DMS53 treated with DMSO at 0.1 percent for 48 hours (cell line): ENCODE measurements at regions not wholly inside any gene's neighbourhood (a gene's known extent, or its start where the extent isn't known, plus 50 kb on each side); places are given as distances from the start of the nearest gene placed in this dataset.
"Not testable (repeated sequence)": the region's sequence is repeated elsewhere in the genome, so short reads cannot be mapped to it uniquely, and the experiment has no call there.

Experiments used
- DNase-seq: peaks from one replicate; lab custom pipeline; 2025; ENCODE audit not compliant: unreplicated experiment; lab: John Stamatoyannopoulos, UW

DNA sequence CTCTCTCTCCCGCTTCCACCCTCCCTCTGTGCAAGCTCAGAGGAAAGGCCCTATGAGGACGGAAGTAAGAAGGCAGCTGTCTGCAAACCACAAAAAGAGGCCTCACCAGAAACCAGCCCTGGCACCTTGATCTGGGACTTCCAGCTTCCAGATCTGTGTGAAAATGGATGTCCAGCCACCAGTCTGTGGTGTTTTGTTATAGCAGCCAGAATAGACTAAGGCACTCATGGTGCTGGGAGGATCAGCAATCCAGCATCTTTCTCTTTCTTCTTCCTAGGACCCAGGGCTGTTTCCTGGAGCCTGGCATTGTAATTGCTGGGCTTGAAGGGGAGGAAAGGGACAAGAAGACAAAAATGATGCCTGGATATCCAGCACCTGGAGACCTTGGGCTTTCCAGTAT is 122.5 kb downstream of the SOCS6 start:
- DNase-seq: no peak

DNA sequence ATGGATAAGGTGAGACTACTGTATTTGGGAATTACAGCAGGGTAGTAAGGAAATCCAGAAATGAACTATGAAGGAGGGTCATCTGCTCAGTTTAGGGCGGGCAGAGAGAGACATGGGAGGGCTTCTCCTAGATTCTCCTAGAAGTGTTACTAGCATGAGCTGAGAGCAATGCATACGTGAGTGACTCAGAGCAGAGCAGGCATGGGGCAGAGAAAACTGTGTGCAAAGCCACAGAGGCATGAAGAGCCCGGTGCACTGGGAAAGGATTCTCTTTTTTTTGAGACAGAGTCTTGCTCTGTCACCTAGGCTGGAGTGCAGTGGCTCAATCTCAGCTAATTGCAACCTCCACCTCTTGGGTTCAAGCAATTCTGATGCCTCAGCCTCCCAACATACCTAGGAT is 116.2 kb downstream of the SOCS6 start:
- no peak for DNase-seq

DNA sequence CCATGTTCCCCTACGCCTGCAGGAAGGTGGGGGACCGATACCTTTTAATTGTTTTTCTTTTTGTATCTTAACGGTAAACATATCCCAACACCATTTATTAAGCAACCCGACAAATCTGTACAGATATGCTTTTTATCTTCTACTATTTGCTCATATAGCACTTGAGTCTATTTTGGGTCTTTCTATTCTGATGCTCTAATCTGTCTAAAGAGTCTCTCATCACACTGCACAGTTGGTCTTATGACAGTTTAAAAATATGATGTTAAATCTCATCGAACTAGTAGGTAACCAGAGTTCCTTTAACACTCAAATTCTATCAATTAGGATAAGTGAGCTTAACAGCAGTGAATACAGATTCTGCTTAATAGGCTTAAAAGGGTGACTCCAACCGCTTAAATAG is 111.6 kb downstream of the SOCS6 start:
- DNase-seq: no peak

DNA sequence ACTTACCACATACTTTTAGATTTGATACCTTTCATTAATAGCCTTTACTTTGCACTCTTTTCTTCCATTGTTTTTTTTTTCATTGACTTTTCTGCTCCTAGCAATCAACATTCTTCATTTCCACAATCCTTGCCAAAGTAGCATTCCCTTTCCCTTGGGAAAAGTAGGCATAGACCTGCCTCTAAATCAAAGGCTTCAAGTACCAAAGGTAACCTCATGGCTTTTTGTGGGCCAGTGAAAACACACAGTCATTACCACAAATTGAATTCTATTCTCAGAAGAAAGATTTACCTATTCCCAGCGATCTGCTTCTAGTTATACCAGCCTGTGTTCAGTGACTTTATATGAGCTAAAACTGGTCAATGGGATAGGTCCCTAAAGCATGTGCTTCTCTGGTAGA is 109.2 kb downstream of the SOCS6 start:
- DNase-seq: no peak

DNA sequence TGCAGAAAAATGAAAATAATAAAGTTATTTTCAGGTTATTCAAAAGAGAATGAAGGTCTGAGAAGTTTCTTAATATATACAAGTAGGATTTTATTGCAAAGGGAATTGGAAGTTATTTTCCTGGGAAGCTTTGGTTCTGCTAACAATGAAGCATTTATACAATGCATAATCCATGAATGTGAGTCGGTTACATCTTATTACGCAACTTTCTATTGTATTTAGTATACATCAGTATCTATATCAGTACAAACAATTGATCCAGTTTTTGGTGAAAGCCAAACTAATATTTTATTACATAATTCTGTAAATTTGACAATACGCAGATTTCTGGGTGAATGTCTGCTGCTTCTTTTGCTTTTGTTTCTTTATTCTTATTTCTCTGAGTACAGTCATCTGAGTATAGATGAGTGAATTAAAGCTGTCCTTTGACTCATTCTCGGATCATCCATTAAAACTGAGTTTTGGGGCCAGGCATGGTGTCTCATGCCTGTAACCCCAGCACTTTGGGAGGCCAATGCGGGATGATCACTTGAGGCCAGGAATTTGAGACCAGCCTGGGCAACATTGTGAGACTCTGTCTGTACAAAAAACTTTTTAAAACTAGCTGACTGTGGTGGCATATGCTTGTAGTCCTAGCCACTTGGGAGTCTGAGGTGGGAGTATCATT is 108.5 kb downstream of the SOCS6 start:
- DNase-seq: no peak

DNA sequence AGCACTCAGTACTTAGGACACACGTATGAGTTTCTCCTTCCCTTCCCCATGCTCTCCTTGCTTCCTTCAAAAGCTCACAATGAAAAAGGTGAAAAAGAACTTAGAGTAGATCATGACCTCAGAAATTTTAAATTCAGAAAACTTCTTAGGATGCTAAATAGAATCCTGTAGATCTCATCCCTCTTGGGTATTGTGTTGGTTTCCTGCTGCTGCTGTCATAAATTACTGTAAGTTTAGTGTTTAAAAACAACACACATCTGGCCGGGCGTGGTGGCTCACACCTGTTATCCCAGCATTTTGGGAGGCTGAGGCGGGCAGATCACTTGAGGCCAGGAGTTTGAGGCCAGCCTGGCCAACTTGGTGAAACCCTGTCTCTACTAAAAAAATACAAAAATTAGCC is 106.9 kb downstream of the SOCS6 start:
- not testable (repeated sequence) for DNase-seq

DNA sequence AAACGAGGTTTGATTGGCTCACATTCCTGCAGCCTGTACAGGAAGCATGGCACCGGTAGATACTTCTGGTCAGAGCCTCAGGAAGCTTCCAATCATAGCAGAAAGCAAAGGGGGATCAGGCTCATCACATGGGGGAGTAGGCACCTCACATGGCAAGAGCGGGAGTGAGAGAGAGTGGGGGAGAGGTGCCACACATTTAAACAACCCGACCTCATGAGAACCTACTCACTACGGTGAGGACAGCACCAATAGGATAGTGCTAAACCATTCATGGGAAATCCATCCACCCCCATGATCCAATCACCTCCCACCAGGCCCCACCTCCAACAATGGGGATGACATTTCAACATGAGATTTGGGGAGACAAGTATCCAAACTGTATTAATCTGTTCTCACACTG is 105.8 kb downstream of the SOCS6 start:
- DNase-seq: no peak

DNA sequence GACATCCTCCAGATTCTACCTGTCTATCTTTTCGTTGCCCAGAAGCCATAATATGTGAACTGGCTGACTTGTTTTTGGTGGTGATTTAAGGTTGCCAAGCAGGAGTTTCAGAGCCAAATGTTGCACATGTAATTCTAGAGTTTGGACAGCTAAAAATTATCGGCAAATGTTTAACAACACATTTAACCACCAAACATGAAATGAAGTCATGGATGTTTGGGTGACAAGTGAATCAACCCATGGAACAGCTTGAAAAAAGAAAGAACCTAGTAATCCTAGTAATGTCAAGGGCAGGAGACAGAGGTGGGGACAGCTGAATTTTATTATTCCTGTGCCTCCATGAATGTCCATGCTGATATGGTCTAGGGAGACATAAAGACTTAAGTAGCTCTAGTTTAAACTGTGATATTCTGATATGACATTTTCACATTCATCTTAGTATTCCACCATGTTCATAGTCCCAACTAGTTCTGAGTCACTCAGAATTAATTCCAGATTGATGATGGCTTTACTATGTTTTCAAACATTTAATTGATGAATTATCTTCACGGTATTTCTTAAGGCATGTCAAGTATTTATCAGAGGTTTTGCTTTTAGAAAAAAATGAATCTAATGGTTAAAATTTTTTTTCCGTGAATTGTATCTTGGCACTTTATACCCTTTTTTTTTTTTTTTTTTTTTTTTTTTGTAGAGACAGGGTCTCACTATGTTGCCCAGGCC is 101.7 kb downstream of the SOCS6 start:
- DNase-seq: no peak

DNA sequence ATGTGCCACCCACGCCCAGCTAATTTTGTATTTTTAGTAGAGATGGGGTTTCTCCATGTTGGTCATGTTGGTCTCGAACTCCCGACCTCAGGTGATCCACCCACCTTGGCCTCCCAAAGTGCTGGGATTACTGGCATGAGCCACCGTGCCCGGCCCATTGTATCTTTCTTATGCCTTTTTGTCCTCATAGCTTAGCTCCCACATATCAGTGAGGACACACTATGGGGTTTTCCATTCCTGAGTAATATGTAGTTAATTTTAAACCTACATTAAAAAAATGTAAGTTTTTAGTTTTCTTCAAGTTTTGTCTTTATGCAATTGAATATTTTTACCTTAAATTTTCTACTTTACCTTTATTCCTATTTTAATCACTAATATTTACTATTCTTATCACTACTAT is 100.2 kb downstream of the SOCS6 start:
- not testable (repeated sequence) for DNase-seq

DNA sequence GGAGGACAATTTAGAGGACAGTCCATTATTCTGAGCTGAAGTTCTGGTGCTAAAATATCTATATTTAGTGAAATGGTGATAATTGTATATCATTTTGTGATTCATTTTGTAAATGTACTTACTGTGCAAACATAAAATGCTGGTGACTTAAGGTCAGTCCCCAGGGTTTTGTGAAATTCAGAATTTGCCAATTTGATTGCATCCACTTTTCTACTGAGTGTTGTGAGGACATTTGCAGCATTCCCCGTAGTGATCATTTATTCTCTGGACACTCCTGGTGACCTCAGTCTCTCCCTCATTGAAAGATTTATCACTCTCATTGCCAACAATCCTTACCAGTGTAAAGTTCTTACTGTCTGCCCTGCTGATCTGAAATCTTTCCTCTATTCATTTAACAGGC is 98.2 kb downstream of the SOCS6 start:
- no peak for DNase-seq

DNA sequence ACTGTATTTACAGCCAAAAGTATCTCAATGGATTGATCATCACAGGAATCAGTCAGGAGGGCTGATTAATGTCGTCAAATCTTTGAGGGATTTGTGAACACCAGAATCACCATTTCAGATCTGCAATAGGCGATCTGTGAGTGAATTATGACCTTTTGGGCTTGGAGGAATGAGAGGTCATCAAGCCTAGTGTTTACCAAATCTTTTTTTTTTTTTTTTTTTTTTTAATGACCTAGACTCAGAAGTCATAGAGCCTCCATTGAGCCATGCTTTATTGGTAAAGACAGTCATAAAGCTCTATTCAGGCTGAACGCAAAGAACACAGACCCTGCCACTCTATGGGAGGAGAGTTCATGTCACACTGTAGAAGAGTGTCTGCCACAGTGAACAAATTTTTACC is 97.7 kb downstream of the SOCS6 start:
- no peak for DNase-seq

DNA sequence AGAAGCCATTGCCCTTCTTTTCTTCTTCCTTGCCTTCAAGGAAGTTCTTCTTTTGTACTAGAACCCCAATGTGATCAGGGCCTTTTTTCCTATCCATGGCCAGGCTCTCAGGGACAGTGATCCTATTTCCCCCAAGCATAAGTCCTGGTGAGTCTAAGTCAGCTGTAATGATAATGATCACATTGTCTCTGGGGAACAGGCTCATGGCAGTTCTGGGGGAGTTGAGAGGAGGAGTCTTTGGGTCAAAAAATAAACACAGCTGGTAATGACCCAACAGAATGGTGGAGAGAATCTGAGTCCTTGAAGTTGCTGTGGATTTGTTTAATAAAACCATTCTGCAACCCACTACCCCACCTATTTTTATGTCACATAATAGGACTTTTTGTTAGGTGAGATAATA is 96.6 kb downstream of the SOCS6 start:
- no peak for DNase-seq

DNA sequence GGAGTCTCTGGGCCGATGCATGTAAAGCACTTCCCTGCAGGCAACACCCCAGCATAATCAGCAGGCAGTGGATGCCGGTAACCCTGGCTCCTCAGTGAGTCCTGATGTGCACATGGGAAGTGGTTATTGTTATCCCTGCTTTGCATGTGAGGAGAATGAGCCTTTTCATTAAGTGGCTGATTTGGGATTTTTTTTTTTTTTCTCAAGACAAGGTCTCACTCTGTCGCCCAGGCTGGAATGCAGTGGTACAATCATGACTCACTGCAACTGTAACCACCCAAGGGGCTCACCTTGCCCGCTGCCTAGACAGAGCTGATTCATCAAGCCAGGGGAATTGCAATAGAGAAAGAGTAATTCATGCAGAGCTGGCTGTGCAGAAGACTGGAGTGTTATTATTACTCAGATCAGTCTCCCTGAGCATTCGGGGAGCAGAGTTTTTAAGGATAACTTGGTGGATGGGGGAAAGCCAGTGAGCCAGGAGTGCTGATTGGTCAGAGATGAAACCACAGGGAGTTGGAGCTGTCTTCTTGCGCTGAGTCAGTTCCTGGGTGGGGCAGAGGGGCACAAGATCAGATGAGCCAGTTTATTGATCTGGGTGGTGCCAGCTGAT is 95.4 kb downstream of the SOCS6 start:
- no peak for DNase-seq

DNA sequence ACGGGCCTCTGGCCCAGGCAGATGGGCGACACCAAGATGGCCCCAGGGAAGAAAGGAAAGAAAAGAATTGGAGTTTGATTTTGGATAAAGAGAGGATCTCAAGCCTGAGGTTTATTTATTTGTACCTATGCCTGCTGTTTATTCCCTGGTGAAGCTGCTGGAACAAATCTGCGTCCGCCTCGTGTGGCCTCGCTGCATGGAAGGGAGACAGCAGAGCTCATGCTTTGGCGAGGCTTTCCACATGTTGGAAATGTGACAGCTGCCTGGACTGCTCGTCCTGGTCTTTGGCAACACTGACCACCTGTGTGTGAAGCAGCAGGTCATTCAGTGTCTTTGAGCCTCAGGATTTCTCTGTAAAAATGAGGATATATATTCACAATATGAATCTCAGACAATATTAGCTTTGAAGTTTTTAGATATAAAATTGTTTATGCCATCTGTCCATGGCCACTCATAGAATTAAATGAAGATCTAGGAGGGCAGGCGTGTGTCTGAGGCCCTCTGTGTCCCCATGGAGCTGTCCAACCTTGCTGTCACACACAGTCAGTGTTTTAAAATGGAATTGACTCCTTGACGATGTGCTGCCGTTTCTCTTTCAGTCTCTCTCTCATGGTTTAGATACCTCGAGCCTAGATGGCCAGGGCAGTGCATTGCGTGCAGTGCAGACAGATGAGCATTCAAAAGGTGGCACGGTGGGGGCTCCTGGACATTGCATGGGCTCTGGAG is 94.3 kb downstream of the SOCS6 start:
- no peak for DNase-seq

DNA sequence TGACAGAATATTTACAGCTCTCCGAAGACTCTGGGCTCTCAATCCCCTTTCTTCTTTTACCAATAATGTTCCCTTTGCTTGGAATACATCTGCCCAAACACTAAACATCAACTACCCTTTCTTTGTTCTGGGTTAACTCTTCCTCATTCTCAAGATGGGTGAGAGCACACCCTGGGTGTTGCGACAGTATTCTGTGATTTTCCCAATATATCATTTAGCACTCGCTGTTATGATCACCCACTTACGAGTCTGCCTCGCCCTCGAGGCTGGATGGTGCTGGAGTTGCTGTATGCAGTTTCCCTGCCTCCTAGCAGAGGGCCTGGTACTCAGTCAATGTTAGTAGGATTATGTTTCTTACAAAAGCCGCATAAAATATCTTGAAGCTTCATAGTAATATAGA is 93.2 kb downstream of the SOCS6 start:
- no peak for DNase-seq

DNA sequence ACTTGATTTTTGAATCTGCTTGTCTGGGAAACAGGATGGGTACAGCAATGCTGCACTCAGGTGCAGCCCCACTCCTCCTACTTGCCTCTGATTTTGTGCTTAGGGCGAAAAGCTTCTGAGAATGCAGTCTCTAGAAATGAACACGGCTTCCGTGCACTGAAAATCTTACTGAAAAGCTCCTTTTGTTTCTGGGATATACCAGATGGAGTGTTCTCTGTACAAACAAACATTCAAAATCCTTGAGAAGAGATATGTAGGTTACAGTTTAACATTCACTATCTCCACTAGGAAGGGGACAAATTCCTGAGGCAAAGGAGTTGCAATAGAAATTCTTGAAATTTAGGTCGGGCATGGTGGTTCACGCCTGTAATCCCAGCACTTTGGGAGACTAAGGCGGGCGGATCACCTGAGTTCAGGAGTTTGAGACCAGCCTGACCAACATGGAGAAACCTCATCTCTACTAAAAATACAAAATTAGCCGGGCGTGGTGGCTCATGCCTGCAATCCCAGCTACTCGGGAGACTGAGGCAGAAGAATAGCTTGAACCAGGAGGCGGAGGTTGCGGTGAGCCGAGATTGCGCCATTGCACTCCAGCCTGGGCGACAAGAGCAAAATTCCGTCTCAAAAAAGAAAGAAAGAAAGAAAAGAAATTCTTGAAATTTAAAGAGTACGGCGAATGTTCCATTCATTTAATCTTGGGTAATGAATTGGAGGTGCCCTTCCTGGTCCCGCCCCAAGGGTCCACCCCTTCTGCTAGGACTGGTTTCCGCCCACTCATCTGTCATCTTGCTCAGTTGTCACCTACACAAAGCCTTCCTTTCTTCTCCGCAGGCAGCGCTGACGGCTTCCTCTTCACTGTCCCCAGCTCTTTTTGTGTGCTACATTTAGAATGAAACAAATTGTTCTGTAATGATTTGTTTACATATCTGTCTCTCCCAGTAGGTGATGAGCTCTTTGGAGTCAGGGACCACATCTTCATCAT is 92.4 kb downstream of the SOCS6 start:
- DNase-seq: no peak
